Testis (tissue), 2 donors: ENCODE measurements at regions not wholly inside any gene's neighbourhood (a gene's known extent, or its start where the extent isn't known, plus 50 kb on each side); places are given as distances from the start of the nearest gene placed in this dataset.

Experiments used
- POLR2A ChIP-seq: fragments of 450-650 bp; IDR thresholded peaks from one replicate; pipeline ENCODE4 v1.6.1; 2017; ENCODE audit warnings: antibody characterized with exemption, mild to moderate bottlenecking, moderate library complexity
- TF ChIP-seq, protein P1 (sequence below), 3 experiments: fragments of 450-650 bp in 2 of 3; fragments of 200-600 bp in 1 of 3; sonication (generic) in 1 of 3; IDR thresholded peaks; one replicate each; pipeline ENCODE4 v1.5.1; 2016 to 2019; ENCODE audit warnings: antibody characterized with exemption in 3 of 3, mild to moderate bottlenecking in 2 of 3, moderate library complexity in 1 of 3

DNA sequence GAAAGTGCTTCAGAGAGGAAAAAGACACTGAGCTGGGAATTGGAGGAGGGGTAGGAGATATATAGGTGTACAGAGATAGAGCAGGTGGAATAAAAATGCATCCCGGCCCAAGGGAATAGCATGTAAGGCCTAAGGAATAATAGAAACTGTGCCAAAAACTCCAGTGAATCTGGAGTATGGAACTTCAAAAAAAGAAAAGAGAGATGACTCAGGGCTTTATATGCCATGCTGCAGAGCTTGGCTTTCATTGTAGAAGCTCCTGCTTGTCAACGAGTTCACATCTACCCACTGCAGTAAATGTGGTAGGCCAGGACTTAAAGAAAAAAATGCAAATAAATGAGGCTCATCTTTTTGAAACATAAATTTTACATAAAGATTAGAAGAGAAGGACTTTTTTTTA is 131.8 kb downstream of the MREG start:
- TF ChIP-seq, protein P1, sequence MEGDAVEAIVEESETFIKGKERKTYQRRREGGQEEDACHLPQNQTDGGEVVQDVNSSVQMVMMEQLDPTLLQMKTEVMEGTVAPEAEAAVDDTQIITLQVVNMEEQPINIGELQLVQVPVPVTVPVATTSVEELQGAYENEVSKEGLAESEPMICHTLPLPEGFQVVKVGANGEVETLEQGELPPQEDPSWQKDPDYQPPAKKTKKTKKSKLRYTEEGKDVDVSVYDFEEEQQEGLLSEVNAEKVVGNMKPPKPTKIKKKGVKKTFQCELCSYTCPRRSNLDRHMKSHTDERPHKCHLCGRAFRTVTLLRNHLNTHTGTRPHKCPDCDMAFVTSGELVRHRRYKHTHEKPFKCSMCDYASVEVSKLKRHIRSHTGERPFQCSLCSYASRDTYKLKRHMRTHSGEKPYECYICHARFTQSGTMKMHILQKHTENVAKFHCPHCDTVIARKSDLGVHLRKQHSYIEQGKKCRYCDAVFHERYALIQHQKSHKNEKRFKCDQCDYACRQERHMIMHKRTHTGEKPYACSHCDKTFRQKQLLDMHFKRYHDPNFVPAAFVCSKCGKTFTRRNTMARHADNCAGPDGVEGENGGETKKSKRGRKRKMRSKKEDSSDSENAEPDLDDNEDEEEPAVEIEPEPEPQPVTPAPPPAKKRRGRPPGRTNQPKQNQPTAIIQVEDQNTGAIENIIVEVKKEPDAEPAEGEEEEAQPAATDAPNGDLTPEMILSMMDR (IDR thresholded peaks at IDR 0.05): no peak
- no peak for TF ChIP-seq POLR2A
